ENCODE measurements at regions not wholly inside any gene's neighbourhood (a gene's known extent, or its start where the extent isn't known, plus 50 kb on each side); places are given as distances from the start of the nearest gene placed in this dataset.

GRCh38 chr11:115080923-115081680, 402.8 kb downstream of the NXPE2 start (continued):
- no peak for TF ChIP-seq ZNF232 (CRISPR knock-in tag; IDR thresholded peaks at IDR 0.05)
- TF ChIP-seq NR2C2 (CRISPR knock-in tag; IDR thresholded peaks at IDR 0.05): no peak
- no peak for TF ChIP-seq IRF1 (CRISPR knock-in tag; IDR thresholded peaks at IDR 0.05)
- no peak for TF ChIP-seq ARID4B (CRISPR knock-in tag; IDR thresholded peaks at IDR 0.05; ENCODE audit: borderline replicate concordance)
- TF ChIP-seq TP53 (CRISPR knock-in tag; IDR thresholded peaks at IDR 0.05): no peak
- TF ChIP-seq KAT7 (CRISPR knock-in tag; IDR thresholded peaks at IDR 0.05; ENCODE audit: borderline replicate concordance): no peak
- TF ChIP-seq SOX15 (CRISPR knock-in tag; IDR thresholded peaks at IDR 0.05): no peak
- TF ChIP-seq NR1H2 (CRISPR knock-in tag; IDR thresholded peaks at IDR 0.05): no peak
- no peak for TF ChIP-seq GRHL2 (CRISPR knock-in tag; IDR thresholded peaks at IDR 0.05; ENCODE audit: insufficient replicate concordance, severe bottlenecking)
- TF ChIP-seq ZSCAN18 (CRISPR knock-in tag; IDR thresholded peaks at IDR 0.05): no peak
- TF ChIP-seq ZNF263 (CRISPR knock-in tag; IDR thresholded peaks at IDR 0.05; ENCODE audit: low read depth): no peak

GRCh38 chr11:115081972-115082371, 403.6 kb downstream of the NXPE2 start:
- Mint-ChIP-seq H3K9me3 (no peaks in the 10 kb centered on the region), H3K27me3 (ENCODE audit: low read depth) (no peaks in the 10 kb centered on the region), H3K4me3 (no peak overlapping the region), H3K4me1 (0 out of 2 replicates have a peak, but pooled peaks cover 2% of the 10 kb centered on the region), H3K36me3 (no peaks in the 10 kb centered on the region), H3K27ac (no peak overlapping the region)
- no peak for TF ChIP-seq ZNF396 (CRISPR knock-in tag; IDR thresholded peaks at IDR 0.05; ENCODE audit: borderline replicate concordance)
- TF ChIP-seq NFATC4 (CRISPR knock-in tag; IDR thresholded peaks at IDR 0.05): no peak
- ATAC-seq: no peak
- CTCF ChIA-PET: interaction anchor here (1.1 kb wide), 1 partner anchor 307 kb away, joined by 3 read pairs; no protein-coding TSS in a partner anchor
- DNase-seq (ENCODE audit: low spot score): no peak
- POLR2A ChIA-PET: no interaction called here

GRCh38 chr11:115083144-115083806, 404.9 kb downstream of the NXPE2 start:
- Mint-ChIP-seq H3K4me1 (0 out of 2 replicates have a peak, but pooled peaks cover 10% of the 10 kb centered on the region), H3K9me3 (no peaks in the 10 kb centered on the region), H3K4me3 (no peak overlapping the region), H3K36me3 (no peaks in the 10 kb centered on the region), H3K27ac (no peak overlapping the region), H3K27me3 (ENCODE audit: low read depth) (no peaks in the 10 kb centered on the region)
- ATAC-seq (no peak), DNase-seq (ENCODE audit: low spot score) (no peak)
- ChIA-PET CTCF (no interaction called here), POLR2A (no interaction called here)
- TF ChIP-seq TP53 (CRISPR knock-in tag; IDR thresholded peaks at IDR 0.05) (no peak), MAX (CRISPR knock-in tag; IDR thresholded peaks at IDR 0.05) (no peak), FOXP1 (CRISPR knock-in tag; IDR thresholded peaks at IDR 0.05; ENCODE audit: borderline replicate concordance) (no peak)

Data from WTC11 (cell line).